Right ventricle myocardium superior (tissue), 1 donor: ENCODE measurements at regions not wholly inside any gene's neighbourhood (a gene's known extent, or its start where the extent isn't known, plus 50 kb on each side); places are given as distances from the start of the nearest gene placed in this dataset.

ENCODE experiments used
- ATAC-seq: fragments of 200-7000 bp; cut with Tn5 transposase; one replicate; pipeline ENCODE4 v1.9.1; 2020; ENCODE audit warnings: mild to moderate bottlenecking; ENCODE audit not compliant: poor library complexity
- DNase-seq: peaks from one replicate; pipeline ENCODE4 v3.0.0-alpha.2; 2020
- intact Hi-C: fragments of 100-400 bp; cut with DNase I; formaldehyde crosslinking; loops from one replicate; pipeline ENCODE4 v1.11.2; 2022
- donor health status: DM: no; HTN: yes; CAD: no; lungs with severe emphysema.

DNA sequence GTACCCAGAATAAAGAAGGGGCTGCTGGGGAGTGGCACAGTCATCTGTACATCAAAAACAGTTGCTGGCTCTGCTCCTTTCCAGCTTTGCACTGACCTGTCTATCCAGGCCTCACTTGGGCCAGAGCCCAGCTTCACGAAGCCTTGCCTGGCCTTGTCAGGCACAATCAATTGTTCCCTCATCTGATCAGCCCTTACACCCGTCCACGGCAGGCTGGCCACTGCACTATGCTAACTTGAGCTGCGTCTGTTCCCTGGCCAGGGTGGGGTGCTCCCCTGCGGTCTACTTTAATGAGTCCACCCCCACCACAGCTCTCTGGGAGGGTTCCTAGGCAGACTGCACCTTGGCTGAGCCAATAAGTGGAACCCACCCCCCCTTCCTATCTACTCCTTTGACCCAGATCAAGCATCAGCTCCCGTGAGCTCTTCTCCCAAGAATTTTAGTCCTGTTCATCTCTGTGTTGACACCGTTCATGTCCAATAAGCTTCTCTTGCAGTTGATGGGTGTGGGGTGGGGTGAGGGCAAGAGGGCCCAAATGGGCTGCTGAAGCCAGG is 74.3 kb upstream of the MLN start:
- ATAC-seq = no peak
- intact Hi-C loops = no loop called here
- no peak for DNase-seq

DNA sequence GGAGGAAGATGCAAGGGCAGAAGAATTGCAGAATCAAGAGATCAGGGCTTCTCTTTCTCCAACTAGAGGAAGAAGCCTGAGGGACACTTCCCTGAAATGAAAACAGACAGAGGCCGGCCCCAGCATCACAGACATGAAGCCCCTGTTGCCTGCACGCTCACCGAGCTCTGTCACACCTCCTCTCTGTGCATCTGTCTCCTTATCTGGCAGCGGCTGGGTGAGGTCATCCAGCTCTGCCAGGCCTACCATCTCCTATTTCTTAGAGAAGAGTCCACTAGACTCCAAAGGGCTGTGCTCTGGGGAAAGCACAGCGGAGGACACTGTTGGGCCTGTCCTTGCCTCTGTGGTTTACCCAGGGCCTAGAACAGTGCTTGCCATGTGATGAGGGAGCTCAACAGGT is 71.9 kb upstream of the MLN start:
- no peak for ATAC-seq
- intact Hi-C loops = no loop called here
- DNase-seq = no peak

DNA sequence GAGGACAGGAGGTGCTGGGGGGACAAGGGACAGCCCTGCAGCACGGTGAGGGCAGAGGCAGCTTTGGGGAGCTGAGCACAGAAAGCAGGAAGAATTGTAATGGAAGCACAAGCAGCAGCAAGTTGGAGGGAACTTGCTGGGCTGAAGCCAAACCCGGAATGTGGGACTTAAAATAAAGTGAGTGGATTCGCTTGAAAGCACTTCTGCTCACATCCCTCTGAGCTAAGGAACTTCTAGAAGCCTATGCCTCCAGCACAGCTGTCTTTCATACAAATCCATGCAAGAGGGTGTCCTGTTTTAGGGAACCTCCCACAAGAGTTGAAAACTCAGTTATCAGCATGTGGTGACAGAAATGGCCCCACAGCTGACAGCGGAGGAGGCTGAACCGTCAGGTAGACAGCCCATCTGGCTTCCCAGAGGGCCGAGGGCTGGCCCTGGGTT is 71.4 kb upstream of the MLN start:
- no peak for DNase-seq
- ATAC-seq = no peak
- intact Hi-C loops = no loop called here

DNA sequence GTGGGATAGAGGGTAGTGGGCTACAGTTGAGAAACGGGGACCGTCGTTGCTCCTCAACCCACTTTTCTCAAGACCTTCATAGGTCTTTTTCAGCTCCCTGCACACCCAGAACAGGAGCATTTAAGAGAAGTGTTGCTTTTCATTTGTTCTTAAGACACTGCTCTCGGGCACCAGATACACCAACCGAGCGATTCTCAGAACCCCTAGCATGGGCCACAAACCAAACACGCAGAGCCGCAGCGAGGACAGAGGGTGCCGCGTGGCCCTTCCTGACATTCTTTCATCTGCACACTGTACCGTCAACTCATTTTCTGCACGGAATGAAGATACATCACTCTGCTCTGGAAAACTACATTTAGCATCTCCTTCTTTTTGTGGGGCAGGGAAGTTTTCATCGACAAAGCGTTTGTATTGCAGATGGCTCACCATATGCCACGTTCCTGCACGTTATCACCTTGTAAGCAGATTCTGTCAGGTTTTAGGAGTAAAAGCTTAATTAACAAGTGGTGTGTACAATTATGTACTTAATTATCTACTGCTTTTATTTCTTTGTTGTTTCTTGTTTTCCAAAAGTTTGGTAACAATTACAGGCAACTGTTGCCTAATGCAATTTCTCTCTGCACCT is 70.4 kb upstream of the MLN start:
- no peak for ATAC-seq
- intact Hi-C loops = no loop called here
- DNase-seq = no peak

DNA sequence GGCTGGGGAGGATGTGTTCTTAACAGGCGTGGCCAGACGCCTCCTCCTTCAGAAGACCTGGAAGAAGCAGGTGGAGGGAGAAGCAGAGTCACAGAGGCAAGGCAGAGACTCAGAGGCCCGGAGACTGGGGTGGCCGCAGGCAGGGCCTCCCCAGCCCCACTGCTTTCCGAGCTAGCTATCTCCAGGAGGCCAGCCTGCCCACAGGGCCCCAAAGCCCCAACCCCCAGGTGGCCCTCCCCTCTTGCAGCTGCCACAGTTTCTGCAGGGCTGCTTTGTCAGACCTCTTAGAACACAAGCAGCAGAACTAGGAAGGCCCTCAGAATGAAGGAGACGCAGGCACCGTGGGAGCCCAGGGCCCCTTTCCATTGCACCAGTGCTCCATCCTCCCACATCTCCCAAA is 69.0 kb upstream of the MLN start:
- no peak for DNase-seq
- intact Hi-C loops = no loop called here

DNA sequence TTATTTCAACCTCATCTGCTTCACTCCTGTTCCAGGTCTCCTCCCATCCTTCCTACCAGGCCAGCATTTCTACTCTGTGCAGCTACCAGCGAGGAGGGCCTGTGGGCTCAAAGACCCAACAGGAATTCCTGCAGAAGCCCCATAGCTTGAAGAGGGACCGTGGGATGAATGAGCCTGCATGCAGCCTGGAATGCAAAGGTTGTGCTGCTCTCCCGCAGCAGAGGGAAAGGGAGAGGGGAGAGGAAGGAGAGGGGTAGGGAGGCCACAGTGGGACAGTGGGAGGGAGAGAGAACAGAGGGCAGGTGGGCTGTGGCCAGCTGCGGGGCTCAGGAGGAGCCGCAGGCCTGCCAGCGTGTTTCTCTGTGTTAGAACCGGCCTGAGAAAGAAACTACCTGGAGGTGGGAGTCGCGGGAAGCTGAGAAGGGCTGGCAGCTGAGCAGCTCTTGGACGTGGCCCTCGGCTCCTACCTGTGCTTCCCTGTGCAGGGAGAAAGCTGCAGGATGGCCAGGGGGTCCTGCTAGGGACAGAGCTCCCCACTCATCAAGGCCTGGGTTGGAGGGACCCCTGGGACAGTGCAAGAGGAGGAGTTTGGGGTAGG is 66.1 kb upstream of the MLN start:
- intact Hi-C loops = no loop called here
- ATAC-seq (no peak), DNase-seq (no peak)

More for the DNA sequence above, 69.0 kb upstream of the MLN start:
- ATAC-seq = no peak

DNA sequence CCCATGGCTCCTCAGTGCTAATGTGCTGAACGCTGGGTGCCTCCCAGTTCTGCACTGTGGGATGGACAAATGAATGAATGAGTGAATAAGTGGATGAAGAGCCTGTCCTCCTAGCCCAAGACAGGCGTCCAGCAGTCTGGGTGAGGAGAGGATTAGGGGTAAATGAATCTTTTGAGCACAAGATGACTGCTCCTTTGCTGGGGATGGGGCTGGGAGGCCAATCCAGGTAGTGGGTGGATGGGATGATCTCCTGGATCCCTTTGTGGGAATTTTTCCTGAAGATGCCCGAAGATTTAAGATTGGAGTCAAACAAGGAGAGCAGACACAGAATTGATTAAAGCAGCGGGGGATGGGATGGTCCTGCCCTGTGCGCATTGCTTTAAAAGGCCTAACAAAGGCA is 65.3 kb upstream of the MLN start:
- DNase-seq (no peak), ATAC-seq (no peak)
- intact Hi-C loops = no loop called here

- no peak for DNase-seq
- ATAC-seq = no peak
- intact Hi-C loops = no loop called here
These were observed 64.3 kb upstream of the MLN start for GRCh38 chr6:33868141-33868540.

GRCh38 chr6:33865478-33866077 is 61.8 kb upstream of the MLN start:
- ATAC-seq (no peak), DNase-seq (no peak)
- intact Hi-C loops = no loop called here

DNA sequence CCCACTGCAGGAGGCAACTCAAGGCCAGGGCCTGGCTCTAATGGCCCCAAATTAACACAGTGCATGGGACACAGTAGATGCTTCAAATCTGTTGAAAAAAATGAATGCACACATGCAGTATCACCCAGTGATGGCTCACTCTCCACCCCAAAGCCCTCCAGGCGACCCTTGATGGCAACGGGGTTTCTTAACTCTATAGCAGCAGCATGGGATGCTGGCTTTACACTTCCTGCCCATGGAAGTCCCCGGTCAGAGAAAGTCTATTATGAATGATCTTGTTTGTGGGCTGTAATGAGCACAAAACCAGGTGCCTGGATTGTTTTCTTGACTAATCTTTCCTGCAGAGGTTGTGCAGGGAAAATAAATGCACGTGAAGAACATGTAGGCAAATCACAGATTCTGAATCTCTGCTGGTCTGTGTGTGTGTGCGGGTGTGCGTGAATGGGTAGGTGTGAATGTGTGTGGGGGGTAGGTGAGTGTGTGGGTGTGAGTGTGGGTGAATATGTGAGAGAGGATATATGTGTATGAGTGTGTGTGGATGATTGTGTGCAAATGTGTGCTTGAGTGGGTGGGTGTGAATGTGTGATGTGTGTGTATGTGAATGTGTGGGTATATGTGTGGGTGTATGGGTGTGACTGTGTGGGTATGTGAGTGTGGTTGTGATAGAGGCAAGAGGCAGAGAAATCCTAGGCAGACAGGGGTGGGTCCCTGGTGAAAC is 60.1 kb upstream of the MLN start:
- intact Hi-C loops = no loop called here
- no peak for ATAC-seq

GRCh38 chr6:33863084-33863483 is 59.3 kb upstream of the MLN start:
- intact Hi-C loops = no loop called here
- ATAC-seq = no peak
- DNase-seq = no peak

More for the DNA sequence above, 60.1 kb upstream of the MLN start:
- DNase-seq = no peak

GRCh38 chr6:33862536-33862935 is 58.7 kb upstream of the MLN start:
- DNase-seq (no peak), ATAC-seq (no peak)
- intact Hi-C loops = no loop called here

GRCh38 chr6:33861722-33862121 is 57.9 kb upstream of the MLN start:
- no peak for DNase-seq
- intact Hi-C loops = no loop called here
- ATAC-seq = no peak

- ATAC-seq (no peak), DNase-seq (no peak)
- intact Hi-C loops = no loop called here
These were observed 57.1 kb upstream of the MLN start for GRCh38 chr6:33860706-33861474.

- intact Hi-C loops = no loop called here
- ATAC-seq (no peak), DNase-seq (no peak)
These were observed 56.2 kb upstream of the MLN start for GRCh38 chr6:33860006-33860405.

- ATAC-seq (no peak), DNase-seq (no peak)
- intact Hi-C loops = no loop called here
These were observed 55.2 kb upstream of the MLN start for GRCh38 chr6:33858804-33859505.

GRCh38 chr6:33857932-33858475 is 54.2 kb upstream of the MLN start:
- DNase-seq = no peak
- intact Hi-C loops = no loop called here
- no peak for ATAC-seq
